Stomach (tissue), 8 donors: ENCODE measurements at regions not wholly inside any gene's neighbourhood (a gene's known extent, or its start where the extent isn't known, plus 50 kb on each side); places are given as distances from the start of the nearest gene placed in this dataset.

Experiments
- DNase-seq, 2 donors: peaks; one replicate each; pipeline versions ENCODE4 v3.0.0 to v3.0.0-alpha.2; 2013 to 2019
- H3K27ac ChIP-seq, 5 donors: fragments of 200-600 bp in 4 of 5; sonication (generic) in 4 of 5; one replicate each; pipeline ENCODE4 v1.5.1; 2013 to 2019; ENCODE audit warnings: mild to moderate bottlenecking in 1 of 5, moderate library complexity in 1 of 5
- H3K27me3 ChIP-seq, 3 donors: fragments of 200-600 bp; sonication (generic); one replicate each; pipeline ENCODE4 v1.5.1; 2017 to 2019; ENCODE audit warnings: mixed run types in 1 of 3
- H3K36me3 ChIP-seq, 4 donors: fragments of 200-600 bp; sonication (generic); 1 replicate in 3 of 4; 2 replicates in 1 of 4; pipeline ENCODE4 v1.5.1; 2016 to 2019
- H3K4me1 ChIP-seq, 4 donors: fragments of 200-600 bp; sonication (generic); one replicate each; pipeline ENCODE4 v1.5.1; 2016 to 2019
- H3K4me3 ChIP-seq, 4 donors: fragments of 200-600 bp; sonication (generic) in 3 of 4; one replicate each; pipeline ENCODE4 v1.5.1; 2016 to 2019; ENCODE audit warnings: mild to moderate bottlenecking in 1 of 4
- H3K9me3 ChIP-seq, 4 donors: fragments of 200-600 bp; sonication (generic); one replicate each; pipeline ENCODE4 v1.5.1; 2016 to 2019
- CTCF ChIP-seq, 7 experiments: fragments of 450-650 bp in 4 of 7; fragments of 200-600 bp in 3 of 7; sonication (generic) in 3 of 7; IDR thresholded peaks; one replicate each; pipeline ENCODE4 v1.5.1; 2016 to 2019; ENCODE audit warnings: antibody characterized with exemption in 7 of 7, control low read depth in 2 of 7, mild to moderate bottlenecking in 1 of 7
- EP300 ChIP-seq: sonication (generic); formaldehyde crosslinking; IDR thresholded peaks from one replicate; pipeline ENCODE4 v1.6.1; 2017; ENCODE audit warnings: antibody characterized with exemption
- POLR2A ChIP-seq, 4 donors: fragments of 450-650 bp; IDR thresholded peaks; one replicate each; pipeline ENCODE4 v1.6.1; 2016; ENCODE audit warnings: antibody characterized with exemption in 4 of 4, control low read depth in 2 of 4, mild to moderate bottlenecking in 1 of 4, moderate library complexity in 1 of 4
- POLR2AphosphoS5 ChIP-seq, 3 donors: sonication (generic); formaldehyde crosslinking; IDR thresholded peaks; one replicate each; pipeline ENCODE4 v1.6.1; 2016; ENCODE audit warnings: antibody characterized with exemption in 3 of 3
- WGBS, 5 donors: extraction: QIAGEN DNeasy Blood & Tissue Kit in 3 of 5; methylation state at CpG; one replicate each; pipeline versions ENCODE4 v1.1.5 to v1.1.7; 2013 to 2018; 5-methylcytosine and 5-hydroxymethylcytosine counted together
- intact Hi-C: fragments of 100-400 bp; cut with DNase I; formaldehyde crosslinking; loops from one replicate; pipeline ENCODE4 v1.15.1; 2023; ENCODE audit warnings: low total_unique reads
- donor health status: healthy with polysubstance abuse.
- donor health status: Bipolar disorder and iron deficiency.
- donor health status: healthy.

- TF ChIP-seq CTCF (IDR thresholded peaks at IDR 0.05) = no peak
- TF ChIP-seq POLR2AphosphoS5 (IDR thresholded peaks at IDR 0.05) = no peak
- no peak for TF ChIP-seq POLR2A (IDR thresholded peaks at IDR 0.05)
- TF ChIP-seq EP300 = no peak
- Histone ChIP-seq H3K9me3 (no peaks in the 10 kb centered on the region), H3K36me3 (no peaks in the 10 kb centered on the region), H3K4me1 (no peaks in the 10 kb centered on the region), H3K4me3 (no peak overlapping the region), H3K27me3 (no peaks in the 10 kb centered on the region), H3K27ac (no peak overlapping the region)
- intact Hi-C loops = no loop called here
- no peak for DNase-seq
These were observed 950.9 kb upstream of the CHORDC1 start for GRCh38 chr11:91173701-91174100.

- Histone ChIP-seq H3K4me1 (no peaks in the 10 kb centered on the region), H3K36me3 (no peaks in the 10 kb centered on the region), H3K27ac (no peak overlapping the region), H3K27me3 (no peaks in the 10 kb centered on the region), H3K4me3 (no peak overlapping the region), H3K9me3 (no peaks in the 10 kb centered on the region)
- DNase-seq = no peak
- intact Hi-C loops = no loop called here
- TF ChIP-seq CTCF (IDR thresholded peaks at IDR 0.05) (no peak), EP300 (no peak), POLR2A (IDR thresholded peaks at IDR 0.05) (no peak), POLR2AphosphoS5 (IDR thresholded peaks at IDR 0.05) (no peak)
These were observed 947.9 kb upstream of the CHORDC1 start for GRCh38 chr11:91170711-91171110.

GRCh38 chr11:91164452-91164822 lies 941.6 kb upstream of the CHORDC1 start:
- Histone ChIP-seq H3K4me3 (no peak overlapping the region), H3K36me3 (no peaks in the 10 kb centered on the region), H3K27me3 (no peaks in the 10 kb centered on the region), H3K27ac (no peak overlapping the region), H3K9me3 (no peaks in the 10 kb centered on the region), H3K4me1 (peaks cover 0 to 13% (median 5%) of the 10 kb centered on the region in 4 donors)
- intact Hi-C loops = no loop called here
- TF ChIP-seq POLR2AphosphoS5 (IDR thresholded peaks at IDR 0.05) = no peak
- no peak for TF ChIP-seq CTCF (IDR thresholded peaks at IDR 0.05)
- no peak for TF ChIP-seq POLR2A (IDR thresholded peaks at IDR 0.05)
- TF ChIP-seq EP300 = no peak
- peak in 1 of 2 donors; percentile 3 for DNase-seq
- WGBS, 5 donors = 37 to 49% (median 45%) methylated on average over 3 of the region's 3 CpGs

GRCh38 chr11:91163619-91164451 lies 941.0 kb upstream of the CHORDC1 start:
- no peaks in the 10 kb centered on the region for H3K9me3 ChIP-seq
- H3K4me3 ChIP-seq = no peak overlapping the region
- intact Hi-C loops = no loop called here
- H3K27ac ChIP-seq = no peak overlapping the region
- peaks cover 0 to 13% (median 5%) of the 10 kb centered on the region in 4 donors for H3K4me1 ChIP-seq
- H3K27me3 ChIP-seq = no peaks in the 10 kb centered on the region
- WGBS, 5 donors = 11 to 35% (median 17%) methylated on average over 2 of the region's 2 CpGs
- TF ChIP-seq POLR2A (IDR thresholded peaks at IDR 0.05) = no peak
- no peak for TF ChIP-seq POLR2AphosphoS5 (IDR thresholded peaks at IDR 0.05)
- TF ChIP-seq EP300 = no peak
- TF ChIP-seq CTCF (IDR thresholded peaks at IDR 0.05) = no peak
- DNase-seq = peak in 1 of 2 donors; percentile 59
- H3K36me3 ChIP-seq = no peaks in the 10 kb centered on the region
